ENCODE measurements at regions not wholly inside any gene's neighbourhood (a gene's known extent, or its start where the extent isn't known, plus 50 kb on each side); places are given as distances from the start of the nearest gene placed in this dataset.

DNA sequence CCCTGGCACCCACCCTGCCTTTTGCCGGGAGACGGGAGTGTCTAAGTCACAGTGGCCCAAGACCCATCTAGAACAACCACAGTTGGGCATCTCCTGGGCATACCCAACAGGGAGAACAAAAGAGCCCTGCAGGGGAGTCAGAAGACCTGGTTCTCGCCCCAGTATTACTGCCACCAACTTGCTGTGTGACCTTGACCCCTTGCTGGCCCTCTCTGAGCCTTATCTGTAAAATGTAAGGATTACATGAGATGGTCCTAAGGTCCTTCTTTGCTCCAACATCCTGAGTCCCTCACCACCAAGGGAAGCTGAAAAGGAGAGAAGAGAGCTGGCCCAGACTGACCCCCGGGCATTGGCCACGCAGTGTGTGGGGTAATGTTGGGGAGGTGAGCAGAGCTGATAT lies 119.0 kb downstream of the CCT6B start:
- Histone ChIP-seq H3K79me2 (ENCODE audit: insufficient read depth, low read length) (no peaks in the 10 kb centered on the region), H3K36me3 (replicated peaks in 1 of 2; ENCODE audit: control insufficient read depth in 1 of 2, insufficient read depth in 2 of 2, low read length in 2 of 2) (no peaks in the 10 kb centered on the region), H3K4me1 (ENCODE audit: insufficient read depth, low read length) (no peaks in the 10 kb centered on the region), H3K4me3 (replicated peaks in 1 of 3; ENCODE audit: insufficient read depth in 1 of 3, low read depth in 2 of 3, low read length in 3 of 3) (no peak overlapping the region), H3K4me2 (ENCODE audit: low read depth, low read length) (no peak overlapping the region), H3K9ac (ENCODE audit: insufficient read depth, low read depth, low read length) (no peak overlapping the region), H2AFZ (ENCODE audit: low read length) (no peak overlapping the region), H3K27ac (ENCODE audit: extremely low read length, insufficient read depth, low read length) (no peak overlapping the region), H3K9me3 (ENCODE audit: low read length) (no peaks in the 10 kb centered on the region), H4K20me1 (ENCODE audit: insufficient read depth, low read length) (no peaks in the 10 kb centered on the region), H3K27me3 (ENCODE audit: control insufficient read depth in 1 of 2, insufficient read depth in 2 of 2, low read length in 2 of 2) (peaks cover 0 to 8% of the 10 kb centered on the region in 2 experiments; a peak in 2 of 5 replicates)
- in situ Hi-C loops (cut with HindIII; ENCODE audit: extremely low pct_ligation_motif_present, low pct_unique_long_range_greater_than_20kb): no loop called here
- DNase-seq (ENCODE audit: low spot score) (no peak), ATAC-seq (no peak), FAIRE-seq (no peak)
- intact Hi-C loops (cut with micrococcal nuclease; ENCODE audit: unreplicated experiment): no loop called here
- WGBS (ENCODE audit: low lambda C conversion rate): 44% methylated on average over 5 of the region's 5 CpGs
- CTCF ChIA-PET (ENCODE audit: low intra/inter-chr PET ratio, low total read pairs): no interaction called here
- TF ChIP-seq ELF1 (CRISPR knock-in tag; IDR thresholded peaks at IDR 0.05) (no peak), ZNF101 (CRISPR knock-in tag; IDR thresholded peaks at IDR 0.05; ENCODE audit: borderline replicate concordance, low read depth) (no peak), ZNF232 (CRISPR knock-in tag; IDR thresholded peaks at IDR 0.05; ENCODE audit: borderline replicate concordance) (no peak), SRSF9 (IDR thresholded peaks at IDR 0.05; ENCODE audit: borderline replicate concordance, insufficient read depth, low read depth, low read length, poor library complexity, severe bottlenecking) (no peak), ETV5 (CRISPR knock-in tag; IDR thresholded peaks at IDR 0.05; ENCODE audit: borderline replicate concordance) (no peak), ELF4 (CRISPR knock-in tag; IDR thresholded peaks at IDR 0.05; ENCODE audit: borderline replicate concordance) (no peak), TBX3 (IDR thresholded peaks at IDR 0.05; ENCODE audit: borderline replicate concordance) (no peak), SP1 (IDR thresholded peaks at IDR 0.05) (no peak), SP1 (CRISPR knock-in tag; IDR thresholded peaks at IDR 0.05) (no peak), SRY (CRISPR knock-in tag; IDR thresholded peaks at IDR 0.05) (no peak), EZH2 (conservative IDR thresholded peaks at IDR 0.05; ENCODE audit: low read depth, low read length) (no peak), FOXC1 (CRISPR knock-in tag; IDR thresholded peaks at IDR 0.05; ENCODE audit: borderline replicate concordance) (no peak), CAMTA2 (CRISPR knock-in tag; IDR thresholded peaks at IDR 0.05; ENCODE audit: borderline replicate concordance) (no peak), HBP1 (CRISPR knock-in tag; IDR thresholded peaks at IDR 0.05; ENCODE audit: low read depth) (no peak), ZNF547 (CRISPR knock-in tag; IDR thresholded peaks at IDR 0.05) (no peak), SRSF1 (optimal IDR thresholded peaks at IDR 0.05; ENCODE audit: low read depth, low read length) (no peak), ZNF703 (CRISPR knock-in tag; IDR thresholded peaks at IDR 0.05; ENCODE audit: borderline replicate concordance) (no peak)
- TF ChIP-seq, protein P1, sequence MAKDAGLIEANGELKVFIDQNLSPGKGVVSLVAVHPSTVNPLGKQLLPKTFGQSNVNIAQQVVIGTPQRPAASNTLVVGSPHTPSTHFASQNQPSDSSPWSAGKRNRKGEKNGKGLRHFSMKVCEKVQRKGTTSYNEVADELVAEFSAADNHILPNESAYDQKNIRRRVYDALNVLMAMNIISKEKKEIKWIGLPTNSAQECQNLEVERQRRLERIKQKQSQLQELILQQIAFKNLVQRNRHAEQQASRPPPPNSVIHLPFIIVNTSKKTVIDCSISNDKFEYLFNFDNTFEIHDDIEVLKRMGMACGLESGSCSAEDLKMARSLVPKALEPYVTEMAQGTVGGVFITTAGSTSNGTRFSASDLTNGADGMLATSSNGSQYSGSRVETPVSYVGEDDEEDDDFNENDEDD (CRISPR knock-in tag; IDR thresholded peaks at IDR 0.05; ENCODE audit: borderline replicate concordance): no peak
- TF ChIP-seq, protein P2, sequence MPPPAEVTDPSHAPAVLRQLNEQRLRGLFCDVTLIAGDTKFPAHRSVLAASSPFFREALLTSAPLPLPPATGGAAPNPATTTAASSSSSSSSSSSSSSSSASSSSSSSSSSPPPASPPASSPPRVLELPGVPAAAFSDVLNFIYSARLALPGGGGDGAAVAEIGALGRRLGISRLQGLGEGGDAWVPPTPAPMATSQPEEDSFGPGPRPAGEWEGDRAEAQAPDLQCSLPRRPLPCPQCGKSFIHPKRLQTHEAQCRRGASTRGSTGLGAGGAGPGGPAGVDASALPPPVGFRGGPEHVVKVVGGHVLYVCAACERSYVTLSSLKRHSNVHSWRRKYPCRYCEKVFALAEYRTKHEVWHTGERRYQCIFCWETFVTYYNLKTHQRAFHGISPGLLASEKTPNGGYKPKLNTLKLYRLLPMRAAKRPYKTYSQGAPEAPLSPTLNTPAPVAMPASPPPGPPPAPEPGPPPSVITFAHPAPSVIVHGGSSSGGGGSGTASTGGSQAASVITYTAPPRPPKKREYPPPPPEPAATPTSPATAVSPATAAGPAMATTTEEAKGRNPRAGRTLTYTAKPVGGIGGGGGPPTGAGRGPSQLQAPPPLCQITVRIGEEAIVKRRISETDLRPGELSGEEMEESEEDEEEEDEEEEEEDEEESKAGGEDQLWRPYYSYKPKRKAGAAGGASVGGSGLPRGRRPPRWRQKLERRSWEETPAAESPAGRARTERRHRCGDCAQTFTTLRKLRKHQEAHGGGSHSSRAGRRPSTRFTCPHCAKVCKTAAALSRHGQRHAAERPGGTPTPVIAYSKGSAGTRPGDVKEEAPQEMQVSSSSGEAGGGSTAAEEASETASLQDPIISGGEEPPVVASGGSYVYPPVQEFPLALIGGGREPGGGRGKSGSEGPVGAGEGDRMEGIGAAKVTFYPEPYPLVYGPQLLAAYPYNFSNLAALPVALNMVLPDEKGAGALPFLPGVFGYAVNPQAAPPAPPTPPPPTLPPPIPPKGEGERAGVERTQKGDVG (CRISPR knock-in tag; IDR thresholded peaks at IDR 0.05; ENCODE audit: borderline replicate concordance): no peak
- no TSS peak for BruUV-seq (replicated peaks)
- POLR2A ChIA-PET: no interaction called here
